Panc1 (cell line): ENCODE measurements at regions not wholly inside any gene's neighbourhood (a gene's known extent, or its start where the extent isn't known, plus 50 kb on each side); places are given as distances from the start of the nearest gene placed in this dataset.

Experiments
- ATAC-seq: fragments of 200-7000 bp; cut with Tn5 transposase; 2 replicates; pipeline ENCODE4 v1.9.1; 2020; ENCODE audit warnings: mild to moderate bottlenecking, moderate library complexity
- BruUV-seq: library from RNA; stranded (reverse); fragments of 400-500 nt; replicated peaks from 2 replicates; lab custom pipeline; 2021; lab: Mats Ljungman, UMichigan
- CTCF ChIA-PET: fragments of 300-600 bp; sonication (Branson Sonifier 250); formaldehyde crosslinking; loops from one replicate; lab custom pipeline; 2022; ENCODE audit warnings: antibody characterized with exemption; lab: Charles Lee
- POLR2A ChIA-PET: fragments of 300-600 bp; sonication (Branson Sonifier 250); formaldehyde crosslinking; loops from one replicate; lab custom pipeline; 2022; ENCODE audit warnings: antibody characterized with exemption; lab: Charles Lee
- DNase-seq: peaks from one replicate; pipeline ENCODE4 v3.0.0-alpha.2; 2010; ENCODE audit warnings: low read depth, low spot score
- H3K27ac ChIP-seq: 2 replicates; pipeline ENCODE4 v1.5.1; 2011; ENCODE audit warnings: mild to moderate bottlenecking, low read length, inconsistent platforms
- H3K27me3 ChIP-seq: fragments of 200-500 bp; sonication (Bioruptor generic); 2 replicates; pipeline ENCODE4 v1.6.0; 2014; ENCODE audit warnings: low read length, inconsistent platforms; ENCODE audit not compliant: control insufficient read depth, insufficient read depth
- H3K36me3 ChIP-seq: fragments of 200-500 bp; sonication (Bioruptor generic); 2 replicates; pipeline ENCODE4 v1.5.1; 2014; ENCODE audit warnings: inconsistent platforms, mild to moderate bottlenecking, low read length, moderate library complexity; ENCODE audit not compliant: control insufficient read depth, insufficient read depth
- H3K4me1 ChIP-seq: 2 replicates; pipeline ENCODE4 v1.5.1; 2011; ENCODE audit warnings: inconsistent platforms, mild to moderate bottlenecking, low read length, moderate library complexity; ENCODE audit not compliant: control insufficient read depth, insufficient read depth
- H3K4me3 ChIP-seq, 2 experiments: 2 replicates each; pipeline ENCODE4 v1.5.1; 2011 to 2012; ENCODE audit warnings: low read depth in 2 of 2, low read length in 2 of 2, mild to moderate bottlenecking in 2 of 2, inconsistent platforms in 1 of 2, moderate library complexity in 1 of 2
- H3K9me3 ChIP-seq: fragments of 200-500 bp; sonication (Bioruptor generic); 2 replicates; pipeline ENCODE4 v1.5.1; 2014; ENCODE audit warnings: low read depth, mild to moderate bottlenecking, inconsistent platforms, low read length, moderate library complexity; ENCODE audit not compliant: control insufficient read depth, insufficient read depth
- CTCF ChIP-seq: fragments of 450-650 bp; IDR thresholded peaks from 2 replicates; pipeline ENCODE4 v1.5.1; 2017; ENCODE audit warnings: mild to moderate bottlenecking
- POLR2AphosphoS5 ChIP-seq: IDR thresholded peaks from 2 replicates; pipeline ENCODE4 v1.6.1; 2012; ENCODE audit warnings: mild to moderate bottlenecking, low read depth, low read length, moderate library complexity
- REST ChIP-seq, 2 experiments: IDR thresholded peaks; 2 replicates each; pipeline ENCODE4 v1.6.1; 2011 to 2012; ENCODE audit warnings: low read depth in 2 of 2, control low read depth in 1 of 2, low read length in 1 of 2, mild to moderate bottlenecking in 1 of 2, moderate library complexity in 1 of 2; ENCODE audit not compliant: insufficient read depth in 1 of 2
- SIN3A ChIP-seq: IDR thresholded peaks from 2 replicates; pipeline ENCODE4 v1.6.1; 2012; ENCODE audit warnings: low read depth, mild to moderate bottlenecking, low read length, moderate library complexity, borderline replicate concordance; ENCODE audit not compliant: insufficient read depth
- TCF7L2 ChIP-seq: IDR thresholded peaks from 2 replicates; pipeline ENCODE4 v1.6.1; 2011; ENCODE audit warnings: mild to moderate bottlenecking, low read depth, low read length, inconsistent platforms
- in situ Hi-C: cut with HindIII; loops from 2 replicates; pipeline ENCODE4 v1.10.0; 2016; ENCODE audit warnings: low sequenced_read_pairs, low pct_unique_long_range_greater_than_20kb
- intact Hi-C: fragments of 100-400 bp; cut with micrococcal nuclease; formaldehyde crosslinking; loops from one replicate; pipeline ENCODE4 v1.10.0; 2022; ENCODE audit not compliant: unreplicated experiment

GRCh38 chr18:52060607-52061304 lies 279.2 kb upstream of the DCC start:
- in situ Hi-C loops: no loop called here
- Histone ChIP-seq H3K4me1 (no peaks in the 10 kb centered on the region), H3K36me3 (no peaks in the 10 kb centered on the region), H3K27ac (no peak overlapping the region), H3K27me3 (no peaks in the 10 kb centered on the region), H3K9me3 (no peaks in the 10 kb centered on the region), H3K4me3 (no peak overlapping the region)
- POLR2A ChIA-PET: no interaction called here
- no TSS peak for BruUV-seq
- CTCF ChIA-PET: no interaction called here
- intact Hi-C loops: no loop called here
- ATAC-seq: no peak
- DNase-seq: no peak
- TF ChIP-seq POLR2AphosphoS5 (no peak), REST (IDR thresholded peaks at IDR 0.05; ENCODE audit: insufficient read depth in 1 of 2, low read depth in 2 of 2, low read length in 1 of 2) (no peak), CTCF (no peak), TCF7L2 (no peak), SIN3A (no peak)

- Histone ChIP-seq H3K36me3 (no peaks in the 10 kb centered on the region), H3K27me3 (no peaks in the 10 kb centered on the region), H3K4me1 (no peaks in the 10 kb centered on the region), H3K9me3 (no peaks in the 10 kb centered on the region), H3K4me3 (no peak overlapping the region), H3K27ac (no peak overlapping the region)
- in situ Hi-C loops (no loop called here), intact Hi-C loops (no loop called here)
- ChIA-PET POLR2A (no interaction called here), CTCF (no interaction called here)
- ATAC-seq: no peak
- BruUV-seq: no TSS peak
- TF ChIP-seq REST (IDR thresholded peaks at IDR 0.05; ENCODE audit: insufficient read depth in 1 of 2, low read depth in 2 of 2, low read length in 1 of 2) (no peak), SIN3A (no peak), CTCF (no peak), TCF7L2 (no peak), POLR2AphosphoS5 (no peak)
- DNase-seq: no peak
Observed at GRCh38 chr18:52063923-52064322, 276.1 kb upstream of the DCC start.
